ENCODE measurements at regions not wholly inside any gene's neighbourhood (a gene's known extent, or its start where the extent isn't known, plus 50 kb on each side); places are given as distances from the start of the nearest gene placed in this dataset.
"Not testable (repeated sequence)": the region's sequence is repeated elsewhere in the genome, so short reads cannot be mapped to it uniquely, and the experiment has no call there.

- H3K27ac ChIP-seq (ENCODE audit: low read depth, low read length, poor library complexity, severe bottlenecking) = no peak overlapping the region
- BruUV-seq (replicated peaks) = no TSS peak
- CTCF ChIA-PET = no interaction called here
These were observed 83.0 kb upstream of the CCND2 start for GRCh38 chr12:4190366-4191063.

GRCh38 chr12:4189721-4190120 is 83.8 kb upstream of the CCND2 start:
- no peaks in the 10 kb centered on the region for H3K36me3 ChIP-seq (ENCODE audit: insufficient read depth, low read length, poor library complexity, severe bottlenecking)
- H3K4me3 ChIP-seq (ENCODE audit: low read depth, low read length, poor library complexity, severe bottlenecking) = no peak overlapping the region
- no peaks in the 10 kb centered on the region for H3K9me3 ChIP-seq (ENCODE audit: low read depth, low read length, poor library complexity, severe bottlenecking)
- intact Hi-C loops (cut with micrococcal nuclease; ENCODE audit: unreplicated experiment) = no loop called here
- ChIA-PET POLR2A (ENCODE audit: low non-redundant PET) (no interaction called here), CTCF (no interaction called here)
- TF ChIP-seq CTCF (conservative IDR thresholded peaks at IDR 0.05; ENCODE audit: low read depth, low read length) = no peak
- no peak for TF ChIP-seq EZH2 (IDR thresholded peaks at IDR 0.05; ENCODE audit: borderline replicate concordance, low read depth, low read length, poor library complexity, severe bottlenecking)
- peaks cover 32% of the 10 kb centered on the region for H3K27me3 ChIP-seq (replicated peaks; ENCODE audit: insufficient read depth, low read depth, low read length, poor library complexity)
- DNase-seq (ENCODE audit: low spot score) = no peak
- H3K27ac ChIP-seq (ENCODE audit: low read depth, low read length, poor library complexity, severe bottlenecking) = no peak overlapping the region
- BruUV-seq (replicated peaks) = no TSS peak
- H3K4me1 ChIP-seq (ENCODE audit: insufficient read depth, low read length, poor library complexity, severe bottlenecking) = no peaks in the 10 kb centered on the region

More at GRCh38 chr12:4190366-4191063, 83.0 kb upstream of the CCND2 start:
- Histone ChIP-seq H3K9me3 (ENCODE audit: low read depth, low read length, poor library complexity, severe bottlenecking) (no peaks in the 10 kb centered on the region), H3K27me3 (replicated peaks; ENCODE audit: insufficient read depth, low read depth, low read length, poor library complexity) (peaks cover 28% of the 10 kb centered on the region), H3K4me3 (ENCODE audit: low read depth, low read length, poor library complexity, severe bottlenecking) (no peak overlapping the region), H3K4me1 (ENCODE audit: insufficient read depth, low read length, poor library complexity, severe bottlenecking) (no peaks in the 10 kb centered on the region), H3K36me3 (ENCODE audit: insufficient read depth, low read length, poor library complexity, severe bottlenecking) (no peaks in the 10 kb centered on the region)
- POLR2A ChIA-PET (ENCODE audit: low non-redundant PET) = no interaction called here
- TF ChIP-seq EZH2 (IDR thresholded peaks at IDR 0.05; ENCODE audit: borderline replicate concordance, low read depth, low read length, poor library complexity, severe bottlenecking) (no peak), CTCF (conservative IDR thresholded peaks at IDR 0.05; ENCODE audit: low read depth, low read length) (no peak)
- intact Hi-C loops (cut with micrococcal nuclease; ENCODE audit: unreplicated experiment) = no loop called here
- no peak for DNase-seq (ENCODE audit: low spot score)

GRCh38 chr12:4187916-4188315 is 85.6 kb upstream of the CCND2 start:
- ChIA-PET CTCF (no interaction called here), POLR2A (ENCODE audit: low non-redundant PET) (no interaction called here)
- intact Hi-C loops (cut with micrococcal nuclease; ENCODE audit: unreplicated experiment) = no loop called here
- Histone ChIP-seq H3K27ac (ENCODE audit: low read depth, low read length, poor library complexity, severe bottlenecking) (no peak overlapping the region), H3K36me3 (ENCODE audit: insufficient read depth, low read length, poor library complexity, severe bottlenecking) (no peaks in the 10 kb centered on the region), H3K4me1 (ENCODE audit: insufficient read depth, low read length, poor library complexity, severe bottlenecking) (no peaks in the 10 kb centered on the region), H3K27me3 (replicated peaks; ENCODE audit: insufficient read depth, low read depth, low read length, poor library complexity) (peaks cover 23% of the 10 kb centered on the region), H3K4me3 (ENCODE audit: low read depth, low read length, poor library complexity, severe bottlenecking) (no peak overlapping the region), H3K9me3 (ENCODE audit: low read depth, low read length, poor library complexity, severe bottlenecking) (no peaks in the 10 kb centered on the region)
- no peak for DNase-seq (ENCODE audit: low spot score)
- TF ChIP-seq EZH2 (IDR thresholded peaks at IDR 0.05; ENCODE audit: borderline replicate concordance, low read depth, low read length, poor library complexity, severe bottlenecking) = no peak
- no peak for TF ChIP-seq CTCF (conservative IDR thresholded peaks at IDR 0.05; ENCODE audit: low read depth, low read length)
- BruUV-seq (replicated peaks) = no TSS peak

GRCh38 chr12:4187315-4187714 is 86.2 kb upstream of the CCND2 start:
- H3K4me3 ChIP-seq (ENCODE audit: low read depth, low read length, poor library complexity, severe bottlenecking); CTCF ChIA-PET; intact Hi-C loops (cut with micrococcal nuclease; ENCODE audit: unreplicated experiment); H3K36me3 ChIP-seq (ENCODE audit: insufficient read depth, low read length, poor library complexity, severe bottlenecking); H3K9me3 ChIP-seq (ENCODE audit: low read depth, low read length, poor library complexity, severe bottlenecking); POLR2A ChIA-PET (ENCODE audit: low non-redundant PET); H3K27ac ChIP-seq (ENCODE audit: low read depth, low read length, poor library complexity, severe bottlenecking); H3K4me1 ChIP-seq (ENCODE audit: insufficient read depth, low read length, poor library complexity, severe bottlenecking); DNase-seq (ENCODE audit: low spot score); BruUV-seq (replicated peaks): not testable (repeated sequence)
- peaks cover 23% of the 10 kb centered on the region for H3K27me3 ChIP-seq (replicated peaks; ENCODE audit: insufficient read depth, low read depth, low read length, poor library complexity)

Data from A673 (cell line).